DOHH2 (cell line): ENCODE measurements at regions not wholly inside any gene's neighbourhood (a gene's known extent, or its start where the extent isn't known, plus 50 kb on each side); places are given as distances from the start of the nearest gene placed in this dataset.

Experiments
- H3F3A ChIP-seq: fragments of 200-600 bp; sonication (generic), shearing (Covaris generic); 2 replicates; pipeline ENCODE4 v1.6.0; 2016; ENCODE audit warnings: antibody characterized with exemption, mild to moderate bottlenecking; ENCODE audit not compliant: control insufficient read depth, insufficient read depth
- H3K27ac ChIP-seq: fragments of 200-600 bp; sonication (generic); 2 replicates; pipeline ENCODE4 v1.5.1; 2014; ENCODE audit warnings: low read depth, mild to moderate bottlenecking, low read length, moderate library complexity
- H3K27me3 ChIP-seq: fragments of 200-600 bp; sonication (generic); 2 replicates; pipeline ENCODE4 v1.6.1; 2014; ENCODE audit warnings: mild to moderate bottlenecking, low read length, mixed read lengths; ENCODE audit not compliant: control insufficient read depth
- H3K36me3 ChIP-seq: fragments of 200-600 bp; sonication (generic); 2 replicates; pipeline ENCODE4 v1.6.1; 2014; ENCODE audit warnings: mild to moderate bottlenecking, low read length, moderate library complexity, mixed read lengths; ENCODE audit not compliant: control insufficient read depth
- H3K4me1 ChIP-seq: fragments of 200-600 bp; sonication (generic); 2 replicates; pipeline ENCODE4 v1.6.1; 2014; ENCODE audit warnings: mild to moderate bottlenecking, low read length, mixed read lengths; ENCODE audit not compliant: control insufficient read depth
- H3K4me2 ChIP-seq: fragments of 200-600 bp; sonication (generic); 2 replicates; pipeline ENCODE4 v1.6.0; 2014; ENCODE audit warnings: mild to moderate bottlenecking, low read length, moderate library complexity
- H3K4me3 ChIP-seq: fragments of 200-600 bp; sonication (generic); 2 replicates; pipeline ENCODE4 v1.5.1; 2014; ENCODE audit warnings: mild to moderate bottlenecking, low read length, mixed read lengths
- H3K79me2 ChIP-seq: fragments of 200-600 bp; sonication (generic); 2 replicates; pipeline ENCODE4 v1.6.1; 2014; ENCODE audit warnings: mild to moderate bottlenecking, low read length, mixed read lengths; ENCODE audit not compliant: control insufficient read depth
- H3K9me2 ChIP-seq: fragments of 200-600 bp; sonication (generic); replicated peaks from 2 replicates; pipeline ENCODE4 v1.6.1; 2014; ENCODE audit warnings: mild to moderate bottlenecking, low read length, mixed read lengths; ENCODE audit not compliant: control insufficient read depth
- H3K9me3 ChIP-seq: fragments of 200-600 bp; sonication (generic); 2 replicates; pipeline ENCODE4 v1.6.1; 2014; ENCODE audit warnings: antibody characterized with exemption, low read length, mixed read lengths; ENCODE audit not compliant: control insufficient read depth, insufficient read depth
- H4K20me1 ChIP-seq: fragments of 200-600 bp; sonication (generic); 2 replicates; pipeline ENCODE4 v1.6.0; 2014; ENCODE audit warnings: low read depth, mild to moderate bottlenecking, antibody characterized with exemption, low read length, moderate library complexity; ENCODE audit not compliant: control insufficient read depth, insufficient read depth
- CTCF ChIP-seq: fragments of 200-600 bp; sonication (generic); IDR thresholded peaks from one replicate; pipeline ENCODE4 v1.5.1; 2014; ENCODE audit warnings: antibody characterized with exemption, mild to moderate bottlenecking, low read depth, low read length; ENCODE audit not compliant: poor library complexity, severe bottlenecking
- EZH2phosphoT487 ChIP-seq: fragments of 200-600 bp; sonication (generic); IDR thresholded peaks from 2 replicates; pipeline ENCODE4 v1.6.1; 2017; ENCODE audit warnings: borderline replicate concordance, mild to moderate bottlenecking, antibody characterized with exemption, low read length, moderate library complexity, mixed read lengths

GRCh38 chr2:164028814-164029534 is 293.2 kb upstream of the FIGN start:
- Histone ChIP-seq H3K4me1 (peaks cover 5% of the 10 kb centered on the region; the same call in 1 of the 2 replicates), H3K9me3 (no peaks in the 10 kb centered on the region), H3K27me3 (no peaks in the 10 kb centered on the region), H4K20me1 (no peaks in the 10 kb centered on the region), H3K36me3 (no peaks in the 10 kb centered on the region), H3F3A (no peaks in the 10 kb centered on the region), H3K9me2 (no peaks in the 10 kb centered on the region), H3K79me2 (no peaks in the 10 kb centered on the region), H3K4me3 (no peak overlapping the region), H3K27ac (no peak overlapping the region), H3K4me2 (no peak overlapping the region)
- TF ChIP-seq EZH2phosphoT487 = no peak
- no peak for TF ChIP-seq CTCF

- H4K20me1 ChIP-seq = no peaks in the 10 kb centered on the region
- no peak overlapping the region for H3K4me2 ChIP-seq
- H3F3A ChIP-seq = no peaks in the 10 kb centered on the region
- H3K36me3 ChIP-seq = no peaks in the 10 kb centered on the region
- no peaks in the 10 kb centered on the region for H3K4me1 ChIP-seq
- no peaks in the 10 kb centered on the region for H3K27me3 ChIP-seq
- no peak overlapping the region for H3K27ac ChIP-seq
- TF ChIP-seq EZH2phosphoT487 (no peak), CTCF (no peak)
- H3K79me2 ChIP-seq = no peaks in the 10 kb centered on the region
- no peak overlapping the region for H3K4me3 ChIP-seq
- H3K9me2 ChIP-seq = no peaks in the 10 kb centered on the region
- H3K9me3 ChIP-seq = no peaks in the 10 kb centered on the region
These were observed 288.6 kb upstream of the FIGN start for GRCh38 chr2:164024396-164024795.

DNA sequence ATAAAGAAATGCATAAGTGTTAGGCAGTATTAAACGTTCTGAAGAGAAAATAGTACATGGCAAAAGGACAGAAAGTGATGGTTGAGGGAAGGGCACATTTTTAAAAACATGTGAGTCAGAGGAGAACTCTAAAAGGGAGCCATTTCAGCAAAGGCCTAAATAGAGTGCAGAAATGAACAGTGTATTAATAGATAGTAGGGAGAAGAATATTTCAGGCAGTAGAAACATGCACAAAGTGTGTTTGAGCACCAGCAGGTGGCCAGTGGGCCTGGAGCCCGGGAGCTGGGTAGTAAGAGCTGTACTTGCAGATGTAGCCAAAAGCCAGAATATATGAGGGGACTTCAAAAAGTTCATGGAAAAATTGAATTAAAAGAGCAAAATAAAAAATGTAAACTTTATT is 288.1 kb upstream of the FIGN start:
- TF ChIP-seq CTCF (no peak), EZH2phosphoT487 (no peak)
- Histone ChIP-seq H4K20me1 (no peaks in the 10 kb centered on the region), H3K4me3 (no peak overlapping the region), H3K79me2 (no peaks in the 10 kb centered on the region), H3K4me2 (no peak overlapping the region), H3K9me2 (no peaks in the 10 kb centered on the region), H3K9me3 (no peaks in the 10 kb centered on the region), H3K4me1 (no peaks in the 10 kb centered on the region), H3K27me3 (no peaks in the 10 kb centered on the region), H3F3A (no peaks in the 10 kb centered on the region), H3K27ac (no peak overlapping the region), H3K36me3 (no peaks in the 10 kb centered on the region)
